ENCODE measurements at regions not wholly inside any gene's neighbourhood (a gene's known extent, or its start where the extent isn't known, plus 50 kb on each side); places are given as distances from the start of the nearest gene placed in this dataset.

DNA sequence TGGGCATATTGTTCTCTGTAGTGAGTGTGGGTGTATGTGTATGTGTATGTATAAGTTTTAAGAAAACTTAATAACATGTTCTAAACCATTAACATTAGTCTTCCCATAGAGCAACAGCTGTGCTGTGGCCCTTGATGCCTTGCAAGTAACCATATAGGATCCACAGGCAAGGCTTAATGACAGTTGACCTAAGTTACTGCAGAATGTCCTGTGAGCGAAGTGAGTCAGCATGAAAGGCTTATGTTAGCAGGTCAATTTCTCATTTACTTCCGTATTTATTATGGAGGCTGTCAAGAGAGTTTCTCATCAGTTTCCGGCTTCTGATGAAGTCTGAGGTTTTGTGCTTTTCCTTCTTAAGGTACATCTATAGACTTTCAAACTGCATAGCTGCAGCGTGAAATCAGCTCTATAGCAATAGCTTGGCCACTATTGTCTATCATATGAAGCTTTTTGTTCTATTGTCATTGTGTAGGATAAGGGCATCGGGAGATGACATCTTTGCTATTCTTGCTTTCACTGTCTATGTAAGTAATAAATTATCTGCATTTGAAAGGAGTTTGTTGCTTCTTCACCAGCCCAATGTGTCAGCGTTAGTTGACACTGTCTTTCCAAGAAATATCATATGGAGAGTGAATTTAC lies 1153.4 kb upstream of the AGA start:
- TF ChIP-seq, protein P1, sequence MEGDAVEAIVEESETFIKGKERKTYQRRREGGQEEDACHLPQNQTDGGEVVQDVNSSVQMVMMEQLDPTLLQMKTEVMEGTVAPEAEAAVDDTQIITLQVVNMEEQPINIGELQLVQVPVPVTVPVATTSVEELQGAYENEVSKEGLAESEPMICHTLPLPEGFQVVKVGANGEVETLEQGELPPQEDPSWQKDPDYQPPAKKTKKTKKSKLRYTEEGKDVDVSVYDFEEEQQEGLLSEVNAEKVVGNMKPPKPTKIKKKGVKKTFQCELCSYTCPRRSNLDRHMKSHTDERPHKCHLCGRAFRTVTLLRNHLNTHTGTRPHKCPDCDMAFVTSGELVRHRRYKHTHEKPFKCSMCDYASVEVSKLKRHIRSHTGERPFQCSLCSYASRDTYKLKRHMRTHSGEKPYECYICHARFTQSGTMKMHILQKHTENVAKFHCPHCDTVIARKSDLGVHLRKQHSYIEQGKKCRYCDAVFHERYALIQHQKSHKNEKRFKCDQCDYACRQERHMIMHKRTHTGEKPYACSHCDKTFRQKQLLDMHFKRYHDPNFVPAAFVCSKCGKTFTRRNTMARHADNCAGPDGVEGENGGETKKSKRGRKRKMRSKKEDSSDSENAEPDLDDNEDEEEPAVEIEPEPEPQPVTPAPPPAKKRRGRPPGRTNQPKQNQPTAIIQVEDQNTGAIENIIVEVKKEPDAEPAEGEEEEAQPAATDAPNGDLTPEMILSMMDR (IDR thresholded peaks at IDR 0.05): no peak
- TF ChIP-seq POLR2A (IDR thresholded peaks at IDR 0.05): no peak
